HG03039 (cell line): ENCODE measurements at regions not wholly inside any gene's neighbourhood (a gene's known extent, or its start where the extent isn't known, plus 50 kb on each side); places are given as distances from the start of the nearest gene placed in this dataset.

Experiments
- ATAC-seq: cut with Tn5 transposase; IDR thresholded peaks from one replicate; pipeline ENCODE4 v1.9.1; 2021; ENCODE audit warnings: mild to moderate bottlenecking, moderate library complexity; ENCODE audit not compliant: unreplicated experiment

- ATAC-seq: no peak
Observed at GRCh38 chr2:15701341-15701907, 109.8 kb downstream of the DDX1 start.

GRCh38 chr2:15701991-15702390, 110.3 kb downstream of the DDX1 start:
- ATAC-seq: no peak

GRCh38 chr2:15702452-15702851, 110.8 kb downstream of the DDX1 start:
- ATAC-seq: no peak

DNA sequence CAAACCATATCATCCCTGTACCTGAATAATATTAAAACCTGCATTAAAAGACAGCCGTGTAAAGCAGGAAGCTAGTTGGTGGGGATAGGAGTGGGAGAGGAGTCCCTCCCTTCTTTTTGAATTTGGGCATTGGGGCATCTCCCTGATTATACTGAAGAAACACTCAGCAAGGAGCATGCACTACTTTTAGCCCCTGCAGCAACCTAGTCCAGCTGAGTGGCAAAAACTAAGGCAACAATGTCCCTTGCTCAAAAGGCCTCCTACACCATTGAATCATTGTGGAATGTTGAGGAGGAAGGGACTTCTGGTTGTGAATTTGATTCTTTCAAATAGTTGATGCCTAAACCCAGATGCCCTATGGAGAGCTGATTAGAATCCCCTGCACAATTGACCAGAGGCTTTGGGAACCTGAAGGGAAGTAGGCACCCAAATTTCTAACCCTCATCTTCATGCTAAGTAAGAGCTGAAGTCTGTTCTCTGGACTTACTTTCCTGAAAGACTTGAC, 111.7 kb downstream of the DDX1 start:
- no peak for ATAC-seq

DNA sequence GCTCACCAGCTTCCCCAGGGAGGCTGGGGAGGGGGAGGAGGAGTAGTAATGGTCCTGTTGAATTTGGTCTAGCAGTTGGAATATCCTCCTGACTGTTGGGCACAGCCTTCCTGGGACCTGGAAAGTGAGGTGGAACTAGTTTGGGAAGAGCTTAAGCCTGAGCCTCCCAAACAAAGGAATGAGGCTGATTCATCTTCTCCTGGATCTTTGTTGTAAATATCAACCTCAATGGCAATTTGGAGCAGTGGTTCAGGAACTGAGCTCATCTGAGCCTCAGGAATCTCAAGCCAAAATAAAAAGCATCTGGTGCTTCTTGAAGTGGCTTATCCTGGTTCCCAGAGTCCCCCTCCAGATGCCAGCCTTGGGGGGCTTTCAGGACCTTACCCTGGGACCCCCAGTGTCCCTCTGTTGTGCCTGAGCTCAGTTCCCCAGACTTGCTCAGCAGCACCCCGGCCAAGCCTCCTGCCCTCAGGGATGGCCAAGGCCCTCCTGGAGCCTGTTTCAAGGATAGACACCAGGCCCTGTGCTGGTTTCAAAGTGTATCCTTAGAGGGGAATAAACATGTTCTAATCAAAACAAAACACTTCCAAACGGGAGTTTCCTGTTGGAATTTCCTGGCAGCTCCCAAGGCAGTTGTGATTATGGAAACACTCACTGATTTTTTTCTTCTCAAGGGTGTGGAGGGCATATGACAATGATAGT, 112.6 kb downstream of the DDX1 start:
- no peak for ATAC-seq

- ATAC-seq: no peak
Observed at GRCh38 chr2:15704788-15705115, 113.1 kb downstream of the DDX1 start.

- ATAC-seq: no peak
Observed at GRCh38 chr2:15705310-15705709, 113.6 kb downstream of the DDX1 start.

DNA sequence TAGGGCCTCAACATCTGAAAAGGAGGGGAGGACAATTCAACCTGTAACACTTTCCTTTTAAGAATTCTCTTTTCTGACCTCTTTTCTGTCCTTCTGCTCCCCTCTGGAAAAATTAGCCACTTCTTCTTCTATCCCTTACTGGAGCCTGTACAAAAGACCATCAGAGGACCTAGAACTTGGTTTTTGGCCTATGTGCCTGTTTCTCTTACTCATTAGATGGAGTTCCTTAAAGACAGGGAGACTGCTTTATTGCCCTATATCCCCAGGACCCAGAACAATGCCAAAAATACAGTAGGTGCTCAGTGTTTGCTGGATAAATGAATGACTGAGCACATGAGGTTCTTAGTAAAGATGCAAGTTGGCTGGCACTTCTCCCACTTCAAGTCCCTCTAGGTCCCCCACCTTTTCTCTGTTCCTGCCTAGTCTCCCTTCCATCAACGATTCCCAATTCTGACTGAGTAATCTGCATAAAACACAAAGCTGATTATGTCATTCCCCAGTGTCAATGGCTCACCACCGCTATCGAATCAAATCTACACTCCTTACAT, 114.2 kb downstream of the DDX1 start:
- ATAC-seq: no peak

GRCh38 chr2:15706424-15706823, 114.8 kb downstream of the DDX1 start:
- no peak for ATAC-seq

DNA sequence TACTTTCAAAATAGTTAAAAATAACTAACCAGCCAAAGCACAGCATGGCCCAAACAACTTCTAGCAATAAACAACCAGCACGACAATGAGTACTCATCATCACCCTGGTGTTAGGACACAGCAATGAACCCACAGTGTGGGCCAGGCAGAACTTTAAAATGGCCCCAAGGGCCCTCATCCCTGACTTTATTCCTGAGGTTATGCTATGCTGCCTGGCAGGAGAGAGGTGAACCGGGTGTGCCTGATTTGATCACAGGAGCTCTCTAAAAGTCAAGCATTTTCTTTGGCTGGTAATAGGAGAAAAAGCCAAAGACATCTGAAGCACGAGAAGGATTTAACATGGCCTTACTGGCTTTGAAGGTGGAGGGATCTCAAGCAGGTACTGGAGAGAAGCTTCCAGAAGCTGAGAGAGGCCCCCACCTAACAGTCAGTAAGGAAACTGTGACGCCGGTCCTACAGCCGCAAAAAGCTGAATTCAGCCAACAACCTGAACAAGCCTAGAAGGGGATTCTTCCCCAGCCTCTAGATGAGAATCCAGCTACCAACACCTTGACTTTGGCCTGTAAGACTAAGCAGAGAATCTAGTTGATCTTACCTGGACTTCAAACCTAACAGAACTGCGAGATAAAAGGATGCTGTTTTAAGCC, 115.4 kb downstream of the DDX1 start:
- no peak for ATAC-seq

- no peak for ATAC-seq
Observed at GRCh38 chr2:15708161-15708560, 116.5 kb downstream of the DDX1 start.

GRCh38 chr2:15708865-15709820, 117.5 kb downstream of the DDX1 start:
- ATAC-seq: no peak

GRCh38 chr2:15711126-15711860, 119.6 kb downstream of the DDX1 start:
- ATAC-seq: no peak

GRCh38 chr2:15712551-15713342, 121.1 kb downstream of the DDX1 start:
- no peak for ATAC-seq

- ATAC-seq: no peak
Observed at GRCh38 chr2:15713475-15713874, 121.8 kb downstream of the DDX1 start.

- no peak for ATAC-seq
Observed at GRCh38 chr2:15714002-15714401, 122.3 kb downstream of the DDX1 start.

DNA sequence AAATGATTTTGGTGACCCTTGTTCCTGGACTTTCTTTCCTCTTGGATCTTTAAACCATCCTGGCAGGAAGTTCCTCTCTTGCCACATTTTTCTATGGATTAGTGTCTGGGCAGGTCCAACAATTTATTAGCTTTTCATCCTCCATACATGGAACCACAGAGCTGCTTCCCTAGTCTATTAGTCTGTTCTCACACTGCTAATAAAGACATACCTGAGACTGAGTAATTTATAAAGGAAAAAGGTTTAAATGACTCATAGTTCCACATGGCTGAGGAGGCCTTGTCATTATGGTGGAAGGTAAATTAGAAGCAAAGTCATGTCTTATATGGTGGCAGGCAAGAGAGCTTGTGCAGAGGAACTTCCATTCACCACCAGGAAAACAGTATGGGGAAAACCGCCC, 122.9 kb downstream of the DDX1 start:
- ATAC-seq: no peak

- no peak for ATAC-seq
Observed at GRCh38 chr2:15715596-15715995, 123.9 kb downstream of the DDX1 start.
